Loucy (cell line): ENCODE measurements at regions not wholly inside any gene's neighbourhood (a gene's known extent, or its start where the extent isn't known, plus 50 kb on each side); places are given as distances from the start of the nearest gene placed in this dataset.

Source experiments
- H2AFZ ChIP-seq: fragments of 200-600 bp; sonication (generic); 2 replicates; pipeline ENCODE4 v1.6.0; 2016; ENCODE audit warnings: antibody characterized with exemption, mild to moderate bottlenecking, low read length, moderate library complexity
- H3F3A ChIP-seq: fragments of 200-600 bp; 2 replicates; pipeline ENCODE4 v1.6.0; 2016; ENCODE audit warnings: antibody characterized with exemption, low read depth, mild to moderate bottlenecking
- H3K27me3 ChIP-seq: fragments of 200-600 bp; sonication (generic); 2 replicates; pipeline ENCODE4 v1.6.1; 2014; ENCODE audit warnings: low read length, mild to moderate bottlenecking; ENCODE audit not compliant: insufficient read depth, poor library complexity, severe bottlenecking
- H3K36me3 ChIP-seq: fragments of 200-600 bp; sonication (generic); 2 replicates; pipeline ENCODE4 v1.6.1; 2016; ENCODE audit warnings: low read length; ENCODE audit not compliant: insufficient read depth
- H3K4me1 ChIP-seq: fragments of 200-600 bp; sonication (generic); 2 replicates; pipeline ENCODE4 v1.5.1; 2014; ENCODE audit warnings: low read length, mild to moderate bottlenecking; ENCODE audit not compliant: insufficient read depth, poor library complexity, severe bottlenecking
- H3K4me2 ChIP-seq: fragments of 200-600 bp; sonication (generic); 2 replicates; pipeline ENCODE4 v1.6.0; 2014; ENCODE audit warnings: antibody characterized with exemption, low read length, low read depth, mild to moderate bottlenecking; ENCODE audit not compliant: poor library complexity, severe bottlenecking
- H3K4me3 ChIP-seq: fragments of 200-600 bp; sonication (generic); 2 replicates; pipeline ENCODE4 v1.5.1; 2014; ENCODE audit warnings: low read length, mild to moderate bottlenecking, mixed read lengths; ENCODE audit not compliant: poor library complexity, severe bottlenecking
- H3K79me2 ChIP-seq: fragments of 200-600 bp; sonication (generic); 2 replicates; pipeline ENCODE4 v1.6.1; 2014; ENCODE audit warnings: low read length; ENCODE audit not compliant: insufficient read depth
- H3K9ac ChIP-seq: fragments of 200-600 bp; sonication (generic); 2 replicates; pipeline ENCODE4 v1.6.0; 2014; ENCODE audit warnings: mild to moderate bottlenecking, low read depth, low read length, moderate library complexity; ENCODE audit not compliant: poor library complexity, severe bottlenecking
- H3K9me2 ChIP-seq: fragments of 200-600 bp; sonication (generic); replicated peaks from 2 replicates; pipeline ENCODE4 v1.6.1; 2016; ENCODE audit warnings: low read depth, low read length, mixed read lengths
- H3K9me3 ChIP-seq: fragments of 200-600 bp; sonication (generic); 2 replicates; pipeline ENCODE4 v1.6.1; 2014; ENCODE audit warnings: mild to moderate bottlenecking, antibody characterized with exemption, low read length, low read depth; ENCODE audit not compliant: insufficient read depth
- H4K20me1 ChIP-seq: fragments of 200-600 bp; sonication (generic); 2 replicates; pipeline ENCODE4 v1.6.0; 2014; ENCODE audit warnings: antibody characterized with exemption, low read length, mild to moderate bottlenecking; ENCODE audit not compliant: insufficient read depth, poor library complexity, severe bottlenecking
- EZH2phosphoT487 ChIP-seq: fragments of 200-600 bp; IDR thresholded peaks from 2 replicates; pipeline ENCODE4 v1.6.1; 2018; ENCODE audit warnings: antibody characterized with exemption, mild to moderate bottlenecking, moderate library complexity, borderline replicate concordance
- TF ChIP-seq, protein P1 (sequence below): fragments of 200-600 bp; sonication (generic); conservative IDR thresholded peaks from 2 replicates; pipeline ENCODE4 v1.5.1; 2014; ENCODE audit warnings: mild to moderate bottlenecking, antibody characterized with exemption, low read length

DNA sequence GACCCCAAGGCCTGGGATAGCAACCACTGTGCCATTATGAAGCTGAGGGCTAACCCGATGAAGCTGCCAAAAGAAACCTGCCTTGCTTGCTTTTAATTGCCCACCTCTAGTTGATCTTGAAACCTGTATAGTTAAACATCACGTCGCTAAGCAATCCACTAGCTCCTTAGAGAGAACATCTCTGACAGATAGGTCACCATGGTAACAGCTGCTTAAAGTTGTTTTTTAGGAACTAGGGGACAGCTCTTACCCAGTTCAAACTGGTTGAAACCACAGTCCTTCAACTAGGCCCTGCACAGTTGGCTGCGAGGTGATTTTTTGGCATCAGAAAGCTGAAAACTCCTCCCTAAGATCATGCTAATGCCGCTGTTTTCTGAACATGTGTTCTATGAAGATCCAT, 135.7 kb downstream of the EBLN2 start:
- Histone ChIP-seq H3K4me3 (no peak overlapping the region), H3K9ac (no peak overlapping the region), H3K9me3 (no peaks in the 10 kb centered on the region; the same call in 1 of the 2 replicates), H4K20me1 (no peaks in the 10 kb centered on the region), H2AFZ (no peak overlapping the region), H3K79me2 (no peaks in the 10 kb centered on the region), H3K4me1 (no peaks in the 10 kb centered on the region), H3F3A (no peaks in the 10 kb centered on the region), H3K4me2 (no peak overlapping the region), H3K27me3 (no peaks in the 10 kb centered on the region), H3K36me3 (no peaks in the 10 kb centered on the region), H3K9me2 (no peaks in the 10 kb centered on the region)
- TF ChIP-seq, protein P1, sequence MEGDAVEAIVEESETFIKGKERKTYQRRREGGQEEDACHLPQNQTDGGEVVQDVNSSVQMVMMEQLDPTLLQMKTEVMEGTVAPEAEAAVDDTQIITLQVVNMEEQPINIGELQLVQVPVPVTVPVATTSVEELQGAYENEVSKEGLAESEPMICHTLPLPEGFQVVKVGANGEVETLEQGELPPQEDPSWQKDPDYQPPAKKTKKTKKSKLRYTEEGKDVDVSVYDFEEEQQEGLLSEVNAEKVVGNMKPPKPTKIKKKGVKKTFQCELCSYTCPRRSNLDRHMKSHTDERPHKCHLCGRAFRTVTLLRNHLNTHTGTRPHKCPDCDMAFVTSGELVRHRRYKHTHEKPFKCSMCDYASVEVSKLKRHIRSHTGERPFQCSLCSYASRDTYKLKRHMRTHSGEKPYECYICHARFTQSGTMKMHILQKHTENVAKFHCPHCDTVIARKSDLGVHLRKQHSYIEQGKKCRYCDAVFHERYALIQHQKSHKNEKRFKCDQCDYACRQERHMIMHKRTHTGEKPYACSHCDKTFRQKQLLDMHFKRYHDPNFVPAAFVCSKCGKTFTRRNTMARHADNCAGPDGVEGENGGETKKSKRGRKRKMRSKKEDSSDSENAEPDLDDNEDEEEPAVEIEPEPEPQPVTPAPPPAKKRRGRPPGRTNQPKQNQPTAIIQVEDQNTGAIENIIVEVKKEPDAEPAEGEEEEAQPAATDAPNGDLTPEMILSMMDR = no peak
- no peak for TF ChIP-seq EZH2phosphoT487

- Histone ChIP-seq H3K27me3 (no peaks in the 10 kb centered on the region), H4K20me1 (no peaks in the 10 kb centered on the region), H3K9me3 (no peaks in the 10 kb centered on the region), H3K9me2 (no peaks in the 10 kb centered on the region), H3K4me2 (no peak overlapping the region), H3K4me3 (no peak overlapping the region), H3K36me3 (no peaks in the 10 kb centered on the region), H2AFZ (no peak overlapping the region), H3K9ac (no peak overlapping the region), H3K79me2 (no peaks in the 10 kb centered on the region), H3F3A (no peaks in the 10 kb centered on the region), H3K4me1 (no peaks in the 10 kb centered on the region)
- no peak for TF ChIP-seq EZH2phosphoT487
- TF ChIP-seq, protein P1 = no peak
Measured at GRCh38 chr3:73203101-73203500, 141.6 kb downstream of the EBLN2 start.

- Histone ChIP-seq H3F3A (no peaks in the 10 kb centered on the region), H3K27me3 (no peaks in the 10 kb centered on the region), H3K4me1 (no peaks in the 10 kb centered on the region), H3K9me2 (no peaks in the 10 kb centered on the region), H3K9ac (no peak overlapping the region), H3K79me2 (no peaks in the 10 kb centered on the region), H2AFZ (no peak overlapping the region), H3K4me3 (no peak overlapping the region), H3K36me3 (no peaks in the 10 kb centered on the region), H4K20me1 (no peaks in the 10 kb centered on the region), H3K9me3 (no peaks in the 10 kb centered on the region), H3K4me2 (no peak overlapping the region)
- TF ChIP-seq EZH2phosphoT487 = no peak
- TF ChIP-seq, protein P1 = no peak
Measured at GRCh38 chr3:73203633-73204032, 142.2 kb downstream of the EBLN2 start.
